ENCODE measurements at regions not wholly inside any gene's neighbourhood (a gene's known extent, or its start where the extent isn't known, plus 50 kb on each side); places are given as distances from the start of the nearest gene placed in this dataset.
"Not testable (repeated sequence)": the region's sequence is repeated elsewhere in the genome, so short reads cannot be mapped to it uniquely, and the experiment has no call there.

GRCh38 chr4:118557298-118557851, 127.8 kb upstream of the METTL14 start:
- intact Hi-C loops (cut with micrococcal nuclease), result no loop called here
- H2BK5ac ChIP-seq (ENCODE audit: low read depth, low read length, poor library complexity, severe bottlenecking), result no peak overlapping the region
- H4K5ac ChIP-seq (ENCODE audit: low read depth, low read length), result no peak overlapping the region
- H3K79me1 ChIP-seq (ENCODE audit: low read depth in 1 of 2, low read length in 2 of 2), result no peaks in the 10 kb centered on the region
- ATAC-seq (ENCODE audit: low read depth) (0 out of 2 replicates have a peak, but pooled peaks have one; percentile 24), DNase-seq (peak; percentile 62)
- H3K27ac ChIP-seq (ENCODE audit: insufficient read depth, low read length), result no peak overlapping the region
- no peaks in the 10 kb centered on the region for H4K20me1 ChIP-seq (ENCODE audit: insufficient read depth, low read length)
- H3K18ac ChIP-seq (ENCODE audit: low read depth, low read length), result no peak overlapping the region
- H3K4ac ChIP-seq (ENCODE audit: low read depth, low read length), result no peak overlapping the region
- WGBS, 2 experiments (ENCODE audit: extremely low coverage in 2 of 2, insufficient read length in 1 of 2), result 20% methylated on average over 1 of the region's 8 CpGs; no CpG with 5 or more reads in 1 of the 2 experiments
- no peak overlapping the region for H2AFZ ChIP-seq (replicated peaks; ENCODE audit: low read length, poor library complexity)
- H3K4me2 ChIP-seq (ENCODE audit: low read depth, low read length), result no peak overlapping the region
- ChIA-PET POLR2A (ENCODE audit: unreplicated experiment) (no interaction called here), CTCF (no interaction called here)
- 0 out of 2 replicates have a peak overlapping the region, but pooled peaks have one; percentile 6 for H3K56ac ChIP-seq (ENCODE audit: extremely low read depth, insufficient read depth, low read length)
- 0 out of 2 replicates have a peak overlapping the region, but pooled peaks have one; percentile 40 for H2BK120ac ChIP-seq (ENCODE audit: low read depth, low read length)
- no peaks in the 10 kb centered on the region for H3K9me3 ChIP-seq (ENCODE audit: control insufficient read depth, insufficient read depth, low read length)
- in situ Hi-C loops (cut with MboI; ENCODE audit: low sequenced_read_pairs), result no loop called here
- no peak overlapping the region for H4K8ac ChIP-seq (ENCODE audit: low read depth in 2 of 2, low read length in 2 of 2)
- H3K14ac ChIP-seq (replicated peaks; ENCODE audit: low read depth, low read length), result no peak overlapping the region
- H3K9me1 ChIP-seq (ENCODE audit: insufficient read depth, low read length), result no peaks in the 10 kb centered on the region
- no peak overlapping the region for H3K9ac ChIP-seq (ENCODE audit: low read depth, low read length)
- dilution Hi-C loops (cut with HindIII; ENCODE audit: low sequenced_read_pairs, unreplicated experiment), result no loop called here
- H2BK15ac ChIP-seq (ENCODE audit: low read depth, low read length), result 0 out of 3 replicates have a peak overlapping the region, but pooled peaks have one; percentile 48
- no peak overlapping the region for H2AK5ac ChIP-seq (ENCODE audit: low read depth, low read length)
- no peak for TF ChIP-seq ELK1 (IDR thresholded peaks at IDR 0.05; ENCODE audit: borderline replicate concordance, low read depth, low read length)
- no peak for TF ChIP-seq MAFK (IDR thresholded peaks at IDR 0.05; ENCODE audit: low read depth, low read length)
- TF ChIP-seq RFX5 (IDR thresholded peaks at IDR 0.05; ENCODE audit: low read depth, low read length), result no peak
- TF ChIP-seq MAZ (IDR thresholded peaks at IDR 0.05; ENCODE audit: borderline replicate concordance, low read depth, low read length), result no peak
- no peak for TF ChIP-seq CHD1 (IDR thresholded peaks at IDR 0.05; ENCODE audit: low read depth, low read length)
- 0 out of 2 replicates have a peak overlapping the region, but pooled peaks have one; percentile 45 for H2BK20ac ChIP-seq (ENCODE audit: low read depth, low read length)
- no peak overlapping the region for H4K91ac ChIP-seq (ENCODE audit: insufficient read depth, low read depth, low read length)
- no peak overlapping the region for H3K4me3 ChIP-seq (ENCODE audit: insufficient read depth, low read depth, low read length)
- H3K36me3 ChIP-seq (ENCODE audit: control insufficient read depth, insufficient read depth, low read length), result no peaks in the 10 kb centered on the region
- H2AK9ac ChIP-seq (replicated peaks; ENCODE audit: low read depth, low read length, poor library complexity), result no peak overlapping the region
- H3K23ac ChIP-seq (ENCODE audit: low read depth, low read length), result 0 out of 2 replicates have a peak overlapping the region, but pooled peaks have one; percentile 9
- BruUV-seq (replicated peaks), result no TSS peak
- no peaks in the 10 kb centered on the region; the same call in 1 of the 2 replicates for H3K4me1 ChIP-seq (ENCODE audit: control insufficient read depth, insufficient read depth, low read length)
- no peaks in the 10 kb centered on the region for H3K27me3 ChIP-seq (ENCODE audit: control insufficient read depth, insufficient read depth, low read length)

- H2BK5ac ChIP-seq (ENCODE audit: low read depth, low read length, poor library complexity, severe bottlenecking); dilution Hi-C loops (cut with HindIII; ENCODE audit: low sequenced_read_pairs, unreplicated experiment); H3K9me1 ChIP-seq (ENCODE audit: insufficient read depth, low read length); H3K14ac ChIP-seq (replicated peaks; ENCODE audit: low read depth, low read length); H2BK120ac ChIP-seq (ENCODE audit: low read depth, low read length); H3K27me3 ChIP-seq (ENCODE audit: control insufficient read depth, insufficient read depth, low read length); H4K91ac ChIP-seq (ENCODE audit: insufficient read depth, low read depth, low read length); H3K4me1 ChIP-seq (ENCODE audit: control insufficient read depth, insufficient read depth, low read length); H3K4me3 ChIP-seq (ENCODE audit: insufficient read depth, low read depth, low read length); H3K4me2 ChIP-seq (ENCODE audit: low read depth, low read length); in situ Hi-C loops (cut with MboI; ENCODE audit: low sequenced_read_pairs); POLR2A ChIA-PET (ENCODE audit: unreplicated experiment); ATAC-seq (ENCODE audit: low read depth); H2AK9ac ChIP-seq (replicated peaks; ENCODE audit: low read depth, low read length, poor library complexity); H2AFZ ChIP-seq (replicated peaks; ENCODE audit: low read length, poor library complexity); H4K20me1 ChIP-seq (ENCODE audit: insufficient read depth, low read length); H4K5ac ChIP-seq (ENCODE audit: low read depth, low read length); H3K36me3 ChIP-seq (ENCODE audit: control insufficient read depth, insufficient read depth, low read length); H3K4ac ChIP-seq (ENCODE audit: low read depth, low read length); H3K56ac ChIP-seq (ENCODE audit: extremely low read depth, insufficient read depth, low read length); H2BK15ac ChIP-seq (ENCODE audit: low read depth, low read length); DNase-seq; H3K18ac ChIP-seq (ENCODE audit: low read depth, low read length); CTCF ChIA-PET; BruUV-seq (replicated peaks); H2BK20ac ChIP-seq (ENCODE audit: low read depth, low read length); H3K9me3 ChIP-seq (ENCODE audit: control insufficient read depth, insufficient read depth, low read length); H3K9ac ChIP-seq (ENCODE audit: low read depth, low read length); H4K8ac ChIP-seq (ENCODE audit: low read depth in 2 of 2, low read length in 2 of 2); H2AK5ac ChIP-seq (ENCODE audit: low read depth, low read length); H3K79me1 ChIP-seq (ENCODE audit: low read depth in 1 of 2, low read length in 2 of 2); H3K27ac ChIP-seq (ENCODE audit: insufficient read depth, low read length); H3K23ac ChIP-seq (ENCODE audit: low read depth, low read length); intact Hi-C loops (cut with micrococcal nuclease): not testable (repeated sequence)
- WGBS, 2 experiments (ENCODE audit: extremely low coverage in 2 of 2, insufficient read length in 1 of 2), result no CpG with 5 or more reads among the region's 7 CpGs
Measured at GRCh38 chr4:118558188-118558587, 127.0 kb upstream of the METTL14 start.

Measured in IMR-90 (cell line).